AG04449 (cell line): ENCODE measurements at regions not wholly inside any gene's neighbourhood (a gene's known extent, or its start where the extent isn't known, plus 50 kb on each side); places are given as distances from the start of the nearest gene placed in this dataset.

ENCODE experiments used
- CTCF ChIA-PET: fragments of 350-600 bp; formaldehyde crosslinking; extraction: SDS; loops from one replicate; lab custom pipeline; 2021; ENCODE audit warnings: antibody characterized with exemption; lab: Yijun Ruan, JAX
- POLR2A ChIA-PET: fragments of 400-600, 350-600 bp; formaldehyde crosslinking; extraction: SDS; loops from one replicate; lab custom pipeline; 2020; ENCODE audit warnings: antibody characterized with exemption, inconsistent platforms; lab: Yijun Ruan, JAX
- DNase-seq: peaks from one replicate; pipeline ENCODE4 v3.0.0-alpha.2; 2010; ENCODE audit warnings: low read depth, low spot score
- H3K4me3 ChIP-seq: 2 replicates; pipeline ENCODE4 v1.5.1; 2011; ENCODE audit warnings: low read depth, mild to moderate bottlenecking, control low read depth, low read length
- CTCF ChIP-seq: IDR thresholded peaks from one replicate; pipeline ENCODE4 v1.5.1; 2011; ENCODE audit warnings: mild to moderate bottlenecking, moderate library complexity, low read length, control low read depth, inconsistent platforms; ENCODE audit not compliant: insufficient read depth; ENCODE audit errors: missing control alignments

- POLR2A ChIA-PET: no interaction called here
- DNase-seq: no peak
- no peak overlapping the region for H3K4me3 ChIP-seq
- CTCF ChIA-PET: no interaction called here
- no peak for TF ChIP-seq CTCF
Observed at GRCh38 chr22:47423266-47423665, 660.8 kb downstream of the TBC1D22A start.

DNA sequence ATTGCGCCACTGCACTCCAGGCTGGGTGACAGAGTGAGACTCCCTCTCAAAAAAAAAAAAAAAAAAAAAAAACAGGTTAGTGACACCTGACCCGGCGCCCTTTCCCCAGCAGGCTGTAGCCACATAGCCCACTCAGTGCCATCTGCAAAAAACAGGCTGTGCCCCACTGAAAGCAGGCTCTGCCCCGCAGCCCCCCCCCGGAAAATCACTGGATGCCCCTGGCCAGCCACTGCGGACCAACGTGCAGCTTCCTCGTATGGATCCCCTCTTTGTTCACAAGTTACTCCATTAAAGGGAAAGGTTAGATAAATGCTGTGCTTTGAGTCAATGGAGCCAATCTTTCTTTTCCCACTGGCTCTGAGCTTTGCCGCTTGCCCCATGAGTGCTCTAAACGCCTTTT, 660.3 kb downstream of the TBC1D22A start:
- no peak overlapping the region for H3K4me3 ChIP-seq
- CTCF ChIA-PET: no interaction called here
- POLR2A ChIA-PET: no interaction called here
- no peak for DNase-seq
- no peak for TF ChIP-seq CTCF

GRCh38 chr22:47421846-47422245, 659.4 kb downstream of the TBC1D22A start:
- CTCF ChIA-PET: no interaction called here
- POLR2A ChIA-PET: no interaction called here

GRCh38 chr22:47420211-47420610, 657.8 kb downstream of the TBC1D22A start:
- no peak for TF ChIP-seq CTCF
- DNase-seq: no peak
- ChIA-PET POLR2A (no interaction called here), CTCF (interaction anchor here (0.9 kb wide), 1 partner anchor 13 kb away, joined by 3 read pairs; no protein-coding TSS in a partner anchor)
- H3K4me3 ChIP-seq: no peak overlapping the region

More at GRCh38 chr22:47421846-47422245, 659.4 kb downstream of the TBC1D22A start:
- no peak for DNase-seq
- no peak for TF ChIP-seq CTCF
- no peak overlapping the region for H3K4me3 ChIP-seq

DNA sequence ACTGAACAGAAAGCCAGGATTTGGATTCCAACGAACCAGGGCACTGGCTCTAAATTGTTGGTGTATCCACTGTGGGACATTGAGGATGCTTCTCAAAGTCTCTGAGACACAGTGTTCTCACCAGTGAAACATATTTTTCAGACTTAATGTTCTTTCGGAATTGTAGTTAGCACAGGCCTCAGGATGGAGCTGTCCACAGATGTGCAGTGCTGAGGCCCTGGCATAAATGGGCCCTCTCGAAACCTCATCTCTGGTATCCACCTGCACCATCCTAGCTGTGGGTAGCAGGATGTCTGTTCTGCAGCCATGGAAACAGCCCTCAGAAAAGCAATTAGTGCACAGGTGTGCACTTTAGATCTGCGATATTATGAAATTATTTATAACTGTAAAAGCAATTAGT, 656.8 kb downstream of the TBC1D22A start:
- no peak for TF ChIP-seq CTCF
- no peak for DNase-seq
- ChIA-PET CTCF (no interaction called here), POLR2A (no interaction called here)
- H3K4me3 ChIP-seq: no peak overlapping the region

- no peak for DNase-seq
- no peak for TF ChIP-seq CTCF
- ChIA-PET POLR2A (no interaction called here), CTCF (no interaction called here)
- no peak overlapping the region for H3K4me3 ChIP-seq
Observed at GRCh38 chr22:47417699-47418098, 655.2 kb downstream of the TBC1D22A start.
